ENCODE measurements at regions not wholly inside any gene's neighbourhood (a gene's known extent, or its start where the extent isn't known, plus 50 kb on each side); places are given as distances from the start of the nearest gene placed in this dataset.

- TF ChIP-seq CTCF (IDR thresholded peaks at IDR 0.05; ENCODE audit: insufficient read depth, low read length), result no peak
- TF ChIP-seq POLR2AphosphoS5 (IDR thresholded peaks at IDR 0.05; ENCODE audit: low read depth), result no peak
Observed at GRCh38 chr3:24763393-24763792, 268.7 kb upstream of the THRB start.
